ENCODE measurements at regions not wholly inside any gene's neighbourhood (a gene's known extent, or its start where the extent isn't known, plus 50 kb on each side); places are given as distances from the start of the nearest gene placed in this dataset.
"Not testable (repeated sequence)": the region's sequence is repeated elsewhere in the genome, so short reads cannot be mapped to it uniquely, and the experiment has no call there.

DNA sequence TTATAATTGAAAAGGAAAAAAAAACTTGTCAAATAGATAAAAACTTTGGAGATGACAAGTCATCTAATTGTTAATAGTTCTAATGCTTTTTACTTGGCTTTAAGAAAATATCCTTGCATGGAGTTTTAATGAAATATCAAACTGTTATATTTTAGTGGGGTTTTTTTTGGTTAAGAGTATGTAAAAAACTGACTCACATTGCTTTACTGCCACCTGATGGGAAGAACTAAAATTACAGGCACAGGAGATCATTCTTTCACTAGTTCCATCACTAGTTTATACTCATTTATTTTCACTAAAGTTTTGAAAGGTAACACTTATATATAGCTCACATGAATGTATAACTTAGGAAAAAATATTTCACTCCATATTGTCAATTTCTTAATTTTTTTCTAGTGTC is 309.1 kb downstream of the LMBRD1 start:
- no peak for DNase-seq (ENCODE audit: low read depth in 2 of 2)

DNA sequence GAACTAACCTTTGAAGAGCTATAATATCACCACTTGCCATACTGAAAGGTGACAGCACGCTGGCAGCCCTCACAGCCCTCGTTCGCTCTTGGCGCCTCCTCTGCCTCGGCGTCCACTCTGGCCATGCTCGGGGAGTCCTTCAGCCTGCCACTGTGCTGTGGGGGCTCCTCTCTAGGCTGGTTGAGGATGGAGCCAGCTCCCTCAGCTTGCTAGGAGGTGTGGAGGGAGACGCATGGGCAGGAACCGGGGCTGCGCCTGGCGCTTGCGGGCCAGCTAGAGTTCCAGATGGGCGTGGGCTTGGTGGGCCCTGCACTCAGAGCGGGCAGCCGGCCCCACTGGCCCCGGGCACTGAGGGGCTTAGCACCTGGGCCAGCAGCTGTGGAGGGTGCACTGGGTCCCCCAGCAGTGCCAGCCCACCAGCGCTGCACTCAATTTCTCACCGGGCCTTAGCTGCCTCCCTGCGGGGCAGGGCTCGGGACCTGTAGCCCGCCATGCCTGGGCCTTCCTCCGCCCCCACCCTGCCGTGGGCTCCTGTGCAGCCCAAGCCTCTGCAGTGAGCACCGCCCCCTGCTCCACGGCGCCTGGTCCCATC is 329.7 kb downstream of the LMBRD1 start:
- DNase-seq (ENCODE audit: low read depth in 2 of 2) = no peak

DNA sequence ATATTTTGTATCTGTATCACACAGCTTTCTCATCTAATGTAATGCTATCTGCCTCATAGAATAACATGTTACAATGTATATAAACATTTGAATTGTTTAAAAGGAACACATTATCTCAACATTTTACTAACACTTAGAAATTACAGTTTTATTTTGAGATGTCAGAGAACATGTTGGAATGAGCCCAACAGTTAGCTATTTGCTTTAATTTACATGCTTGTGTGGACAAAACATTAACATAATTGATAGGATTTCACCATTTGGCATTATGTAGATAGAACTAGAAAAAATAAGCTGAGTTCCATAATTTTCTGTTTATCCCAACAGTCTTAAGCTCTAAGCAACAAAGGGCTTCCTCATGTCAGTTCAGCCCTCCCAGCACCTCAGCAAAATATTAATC is 330.9 kb downstream of the LMBRD1 start:
- DNase-seq (ENCODE audit: low read depth in 2 of 2) = no peak

DNA sequence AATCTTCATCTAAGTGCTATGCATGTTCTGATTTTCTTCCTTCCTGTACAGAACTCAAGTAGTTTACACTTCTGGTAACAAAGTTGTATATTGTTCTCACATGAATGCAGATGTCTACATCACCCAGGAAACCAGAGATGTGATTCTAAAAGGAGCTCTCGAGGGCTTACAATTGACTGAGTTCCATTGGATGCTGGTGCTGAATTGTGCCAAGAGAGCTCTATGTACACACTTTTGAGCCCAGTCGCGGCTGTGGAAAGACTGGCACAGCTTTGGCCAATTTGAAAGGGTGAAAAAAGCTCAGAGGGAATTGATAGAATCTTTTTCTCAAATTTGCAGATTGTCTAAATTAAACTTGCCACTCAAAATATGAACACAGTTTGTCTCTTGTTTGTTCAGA is 340.7 kb downstream of the LMBRD1 start:
- DNase-seq (ENCODE audit: low read depth in 2 of 2) = no peak

DNA sequence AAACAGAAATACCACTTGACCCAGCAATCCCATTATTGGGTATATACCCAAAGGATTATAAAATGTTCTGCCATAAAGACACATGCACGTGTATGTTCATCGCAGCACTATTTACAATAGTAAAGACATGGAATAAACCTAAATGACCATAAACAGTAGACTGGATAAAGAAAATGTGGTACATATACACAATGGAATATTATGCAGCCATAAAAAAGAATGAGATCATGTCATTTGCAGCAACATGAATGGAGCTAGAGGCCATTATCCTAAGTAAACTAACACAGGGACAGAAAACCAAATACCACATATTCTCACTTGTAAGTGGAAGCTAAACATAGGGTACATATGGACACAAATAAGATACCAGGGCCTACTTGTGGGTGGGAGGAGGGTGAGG is 342.2 kb downstream of the LMBRD1 start:
- not testable (repeated sequence) for DNase-seq (ENCODE audit: low read depth in 2 of 2)

DNA sequence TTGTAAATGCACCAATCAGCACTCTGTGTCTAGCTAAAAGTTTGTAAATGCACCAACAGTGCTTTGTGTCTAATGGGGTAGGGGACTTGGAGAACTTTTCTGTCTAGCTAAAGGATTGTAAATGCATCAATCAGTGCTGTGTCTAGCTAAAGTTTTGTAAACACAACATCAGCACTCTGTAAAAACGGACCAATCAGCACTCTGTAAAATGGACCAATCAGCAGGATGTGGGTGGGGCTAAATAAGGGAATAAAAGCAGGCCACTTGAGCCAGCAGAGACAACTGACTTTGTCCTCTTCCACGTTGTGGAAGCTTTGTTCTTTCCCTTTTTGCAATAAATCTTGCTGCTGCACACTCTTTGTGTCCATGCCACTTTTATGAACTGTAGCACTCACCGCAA is 346.3 kb downstream of the LMBRD1 start:
- not testable (repeated sequence) for DNase-seq (ENCODE audit: low read depth in 2 of 2)

DNA sequence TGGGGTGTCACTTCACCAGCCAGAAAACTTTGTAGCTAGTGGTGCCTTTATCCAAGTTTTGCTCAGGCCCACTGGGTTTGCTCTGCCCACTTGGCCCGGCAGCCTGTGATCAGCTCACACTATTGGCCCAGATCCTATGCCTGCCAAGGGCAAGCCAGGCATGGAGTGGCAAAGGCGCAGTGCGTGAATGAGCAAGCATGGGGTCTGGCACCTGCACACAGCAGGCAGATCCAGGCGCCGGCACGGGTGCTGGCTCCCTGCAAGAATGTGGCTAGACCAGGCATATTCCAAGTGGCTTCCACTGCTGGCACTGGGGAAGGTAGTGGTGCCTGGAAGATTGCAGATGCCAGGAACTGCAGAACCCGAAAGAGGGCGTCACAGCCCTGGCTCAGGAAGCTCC is 346.9 kb downstream of the LMBRD1 start:
- DNase-seq (ENCODE audit: low read depth in 2 of 2) = no peak
